Kidney glomerular epithelial cell (primary cell): ENCODE measurements at regions not wholly inside any gene's neighbourhood (a gene's known extent, or its start where the extent isn't known, plus 50 kb on each side); places are given as distances from the start of the nearest gene placed in this dataset.
A peak's percentile ranks its signal among the peaks of the same experiment; 100 is the strongest.

Source experiments
- DNase-seq: peaks from one replicate; lab custom pipeline; 2025; lab: John Stamatoyannopoulos, UW

GRCh38 chr4:136925203-136925602 lies 607.1 kb downstream of the PCDH18 start:
- DNase-seq = peak; percentile 22

DNA sequence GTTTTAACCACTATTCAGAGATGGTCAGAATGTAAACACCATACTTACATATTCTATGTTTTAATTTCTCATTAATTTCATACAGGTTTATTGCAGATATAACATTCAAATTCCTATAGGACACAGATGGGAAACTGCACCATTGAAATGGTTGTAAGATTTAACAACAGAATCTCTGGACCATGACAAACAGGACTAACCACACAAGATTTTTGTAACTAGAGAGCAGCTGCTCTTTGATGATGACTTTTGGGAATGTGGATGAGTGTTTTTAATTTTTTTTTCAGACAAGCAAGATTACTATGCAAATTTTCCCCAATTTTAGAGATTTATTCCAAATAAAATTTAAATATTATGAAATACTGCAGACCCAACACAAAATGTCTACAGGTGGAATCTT lies 610.2 kb downstream of the PCDH18 start:
- DNase-seq = no peak

DNA sequence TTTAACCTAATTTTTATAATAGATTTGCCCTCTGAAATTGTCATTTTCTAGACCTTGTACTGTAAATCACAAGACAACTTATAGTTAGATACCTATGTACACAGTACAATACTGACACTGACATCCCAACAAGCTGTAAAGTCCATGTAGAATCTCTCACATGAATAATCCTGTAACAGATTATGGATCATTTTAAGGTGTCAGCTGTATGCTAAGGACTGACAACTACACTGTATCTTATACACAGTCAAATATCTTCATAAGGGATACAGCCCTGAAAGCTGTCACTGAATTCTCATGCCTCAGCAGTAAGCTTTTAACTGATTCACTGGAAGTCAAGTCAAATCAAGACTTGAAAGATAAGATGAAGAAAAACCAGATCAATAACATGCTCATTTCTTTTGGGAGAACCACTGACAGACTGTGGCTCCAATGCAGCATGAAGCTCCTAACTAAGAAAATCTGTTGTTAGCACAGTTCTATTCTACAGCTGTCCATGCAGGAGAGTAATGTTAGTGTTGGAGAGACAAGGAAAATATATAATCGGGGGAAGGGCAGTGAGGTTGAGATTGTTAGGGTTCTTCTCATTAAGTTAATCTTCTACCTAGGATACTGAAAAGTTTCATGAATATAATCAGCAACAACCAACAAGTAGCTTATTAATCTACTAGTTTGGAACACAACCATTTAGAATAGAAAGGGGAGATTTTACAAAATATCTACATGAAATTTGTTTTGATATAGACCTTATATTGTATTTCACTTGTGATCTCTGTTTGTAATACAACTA lies 612.0 kb downstream of the PCDH18 start:
- DNase-seq = no peak

DNA sequence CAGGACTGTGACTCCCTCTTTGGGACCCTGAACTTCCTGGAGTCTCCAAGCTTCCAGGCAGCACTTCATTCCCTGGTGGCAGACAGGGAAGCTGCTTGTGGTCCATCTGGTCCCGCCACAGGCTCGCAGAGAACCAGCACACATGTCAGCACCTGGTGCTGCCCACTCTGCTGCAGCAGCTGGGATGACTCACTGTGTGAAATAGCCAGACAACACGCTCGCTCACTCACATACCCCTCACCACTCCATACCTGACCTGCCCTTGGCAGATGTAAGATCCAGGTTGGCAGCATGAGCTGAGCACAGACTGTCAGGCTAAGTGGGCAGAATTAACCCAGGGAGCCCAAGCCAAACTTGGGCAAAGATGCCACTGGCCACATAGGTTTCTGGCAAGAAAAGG lies 613.5 kb downstream of the PCDH18 start:
- DNase-seq = no peak

DNA sequence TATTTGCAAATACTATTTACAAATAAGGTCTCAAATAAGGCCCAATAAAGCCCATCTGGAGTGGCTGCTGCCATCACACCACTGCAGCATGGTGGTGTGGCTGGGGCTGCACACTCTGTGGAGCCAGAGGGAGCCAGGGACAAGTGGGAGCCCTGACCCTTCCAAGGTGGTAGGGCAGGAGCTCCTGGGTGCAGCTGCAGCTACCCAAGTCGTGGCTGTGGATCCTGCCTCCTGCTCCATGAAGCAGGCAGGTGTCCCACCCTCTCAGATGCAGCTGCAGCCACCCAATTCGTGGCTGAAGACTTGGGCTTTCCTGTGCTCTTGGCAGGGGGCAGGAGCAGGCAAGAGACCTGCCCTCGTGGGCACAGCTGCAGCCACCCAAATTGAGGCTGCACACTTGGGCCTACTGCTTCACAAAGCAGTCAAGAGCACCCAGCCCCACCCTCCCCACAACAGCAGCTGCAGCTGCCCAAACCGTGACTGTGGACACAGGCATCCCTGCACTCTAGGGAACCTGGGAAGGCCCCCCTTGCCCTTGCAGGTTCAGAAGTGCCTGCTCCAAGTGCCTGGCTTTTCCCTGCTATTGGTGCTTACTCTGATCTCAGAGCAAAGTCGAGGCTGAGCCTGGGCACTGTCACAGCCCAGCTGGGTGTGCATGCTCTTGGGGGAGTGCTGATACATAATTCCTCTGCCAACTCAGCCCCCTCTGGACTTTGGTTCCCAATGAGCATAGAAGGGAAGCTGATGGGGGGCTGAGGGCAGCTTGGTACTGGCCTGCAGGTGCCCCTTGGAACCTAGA lies 614.8 kb downstream of the PCDH18 start:
- DNase-seq = no peak

- no peak for DNase-seq
Observed at GRCh38 chr4:136909626-136910025, 622.7 kb downstream of the PCDH18 start.

- no peak for DNase-seq
Observed at GRCh38 chr4:136908122-136908521, 624.2 kb downstream of the PCDH18 start.

GRCh38 chr4:136900696-136901095 lies 631.6 kb downstream of the PCDH18 start:
- DNase-seq = no peak

GRCh38 chr4:136898590-136899248 lies 633.6 kb downstream of the PCDH18 start:
- no peak for DNase-seq

DNA sequence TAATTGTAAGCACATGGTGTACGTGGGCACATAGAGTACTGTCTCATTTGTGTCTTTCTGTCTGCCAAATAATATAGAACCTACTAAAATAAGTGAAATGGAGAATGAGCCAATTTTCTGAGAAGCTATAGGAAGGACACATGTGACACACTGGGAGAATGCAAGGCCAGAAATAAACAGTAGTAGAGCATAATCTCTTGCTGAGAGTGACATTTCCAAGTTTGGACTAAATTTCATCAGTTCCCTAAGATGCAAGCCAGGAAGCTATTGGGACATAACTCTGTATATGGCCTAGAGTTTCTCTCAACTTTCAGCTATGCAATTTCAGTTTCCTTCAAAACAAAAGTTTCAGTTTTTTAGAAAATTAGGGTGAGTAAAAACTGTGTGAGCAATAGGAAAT lies 638.7 kb downstream of the PCDH18 start:
- no peak for DNase-seq

GRCh38 chr4:136881666-136882065 lies 650.6 kb downstream of the PCDH18 start:
- no peak for DNase-seq

DNA sequence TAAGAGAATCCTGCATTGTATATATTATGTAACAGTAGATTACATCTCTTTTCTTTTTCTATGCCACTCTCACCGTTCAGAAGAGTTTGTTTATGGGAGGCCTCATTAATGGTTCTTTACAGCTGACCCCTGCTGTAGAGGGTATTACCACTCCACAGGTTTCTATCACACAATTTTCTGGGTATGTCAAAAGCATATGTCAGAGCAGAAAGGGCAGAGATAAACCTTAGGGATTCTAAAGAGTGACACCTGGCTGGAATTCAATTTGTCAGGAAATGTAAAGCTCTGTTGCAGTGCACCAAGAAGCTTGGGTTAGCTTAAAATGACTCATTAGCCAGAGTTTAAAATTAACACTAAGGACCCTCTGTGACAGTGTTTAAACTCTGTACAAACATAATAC lies 658.7 kb downstream of the PCDH18 start:
- DNase-seq = no peak

DNA sequence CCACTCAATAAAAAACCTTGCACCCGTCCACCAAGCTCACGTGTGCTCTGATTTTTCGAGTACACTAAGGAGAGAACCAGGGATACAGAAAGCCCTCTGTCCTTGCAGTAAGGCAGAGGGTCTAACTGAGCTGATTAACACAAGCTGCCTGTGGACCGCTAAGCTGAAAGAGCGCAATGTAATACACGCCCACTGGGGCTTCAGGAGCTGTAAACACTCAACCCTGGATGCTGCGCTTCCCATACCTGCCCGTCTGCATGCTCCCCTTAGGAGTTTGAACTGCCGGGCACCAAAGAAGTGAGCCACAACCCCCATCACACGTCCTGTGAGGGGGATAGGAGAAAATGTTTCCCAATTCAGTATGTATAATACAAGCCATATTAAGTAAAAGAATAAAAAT lies 664.8 kb downstream of the PCDH18 start:
- DNase-seq = no peak

DNA sequence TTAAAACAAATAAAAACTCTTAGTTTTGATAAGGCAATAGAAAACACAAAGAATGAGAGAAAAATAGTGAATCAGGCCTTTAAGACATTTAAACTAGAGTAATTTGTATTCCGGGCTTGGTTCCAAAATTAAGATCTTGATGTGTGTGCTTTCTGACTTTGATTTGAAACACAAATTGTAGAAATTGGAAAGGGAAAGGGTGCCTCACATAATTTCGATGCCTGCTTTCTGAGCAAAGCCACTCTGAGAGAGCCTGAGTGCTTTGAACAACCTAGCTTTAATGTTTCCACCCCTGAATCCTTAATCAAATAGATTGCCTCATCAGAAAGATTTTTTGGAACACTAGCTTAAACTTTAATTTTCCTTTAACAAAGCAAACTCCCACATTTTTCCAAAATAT lies 666.8 kb downstream of the PCDH18 start:
- no peak for DNase-seq

DNA sequence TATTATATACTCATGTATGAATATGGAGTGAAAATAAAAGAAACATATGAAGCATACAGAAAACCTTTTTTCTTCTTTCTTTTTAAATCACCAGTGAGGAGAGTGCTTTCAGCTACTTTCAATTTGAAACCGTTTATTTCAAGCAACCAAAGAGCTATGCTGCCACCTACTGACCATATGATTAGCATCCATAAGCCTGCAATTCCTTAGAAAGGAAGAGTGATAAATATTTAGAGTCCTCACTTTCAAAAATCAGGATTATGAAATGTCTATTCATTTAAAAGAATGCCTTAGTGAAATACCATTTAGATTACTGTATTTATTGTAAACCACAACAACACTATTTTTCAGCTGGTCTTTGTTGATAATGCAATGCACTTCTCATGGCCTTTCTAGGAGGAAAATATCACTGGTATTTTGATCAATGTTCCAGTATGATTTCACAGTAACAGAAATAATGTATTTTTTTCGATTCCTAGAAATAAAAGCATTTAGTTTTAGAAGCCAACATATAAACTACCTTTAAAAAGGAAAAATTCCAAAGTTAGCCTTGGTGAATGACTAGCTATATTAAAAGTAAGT lies 667.6 kb downstream of the PCDH18 start:
- peak; percentile 80 for DNase-seq

DNA sequence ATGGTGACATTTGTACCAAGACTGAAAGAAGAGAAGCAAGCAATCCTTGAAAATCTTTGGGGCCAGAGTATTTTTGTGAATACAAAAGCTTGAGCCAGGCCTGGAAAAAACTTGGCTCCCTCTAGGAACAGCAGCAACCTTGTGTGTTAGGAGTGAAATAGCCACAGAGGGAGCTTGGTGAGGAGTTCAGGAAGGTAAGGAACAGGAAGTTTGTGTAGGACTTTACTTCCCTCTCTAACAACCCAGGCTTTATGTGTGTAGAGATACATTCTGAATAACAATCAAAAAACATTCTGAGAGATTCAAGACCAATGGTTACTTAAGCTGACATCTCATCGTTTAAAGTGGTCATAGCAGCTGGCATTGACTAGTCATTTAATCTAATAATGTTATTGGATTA lies 668.5 kb downstream of the PCDH18 start:
- no peak for DNase-seq

DNA sequence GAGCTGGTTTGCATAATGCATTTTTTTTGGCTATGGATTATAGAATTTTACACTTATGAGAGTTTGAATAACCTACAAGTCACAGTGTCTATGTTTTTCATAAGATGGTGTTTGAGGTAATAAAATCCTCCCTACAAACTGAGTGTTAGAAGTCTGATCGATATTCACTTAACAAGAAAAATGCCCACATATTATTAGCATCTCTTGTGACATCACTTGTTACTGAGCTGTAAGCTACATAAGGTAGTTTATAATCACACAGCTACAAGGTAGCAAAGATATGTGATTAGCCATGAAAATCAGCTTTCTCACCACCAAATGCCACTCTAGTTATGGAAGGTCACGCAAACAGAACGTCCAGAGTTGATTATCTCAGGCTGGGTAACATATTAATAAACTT lies 669.6 kb downstream of the PCDH18 start:
- no peak for DNase-seq

DNA sequence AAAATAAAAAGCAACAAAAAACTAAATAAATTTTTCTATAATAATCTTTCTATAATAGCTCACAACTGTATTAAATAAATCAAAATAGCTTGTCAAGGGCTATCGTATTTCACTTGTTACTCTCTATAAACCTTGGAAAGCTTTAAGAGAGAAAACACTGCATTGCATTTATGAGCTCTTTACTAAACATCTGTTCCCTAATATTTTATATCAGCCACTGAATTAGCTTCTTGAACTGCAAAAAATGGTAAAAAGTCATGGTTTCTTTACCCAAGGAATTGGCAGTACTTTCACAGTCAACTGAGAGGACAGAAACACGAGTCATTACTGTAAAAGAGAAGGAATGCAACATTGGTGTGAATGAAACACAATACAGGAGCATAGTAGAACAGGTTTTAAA lies 671.2 kb downstream of the PCDH18 start:
- no peak for DNase-seq

- no peak for DNase-seq
Observed at GRCh38 chr4:136858903-136859302, 673.4 kb downstream of the PCDH18 start.

GRCh38 chr4:136855886-136856285 lies 676.4 kb downstream of the PCDH18 start:
- DNase-seq = no peak

DNA sequence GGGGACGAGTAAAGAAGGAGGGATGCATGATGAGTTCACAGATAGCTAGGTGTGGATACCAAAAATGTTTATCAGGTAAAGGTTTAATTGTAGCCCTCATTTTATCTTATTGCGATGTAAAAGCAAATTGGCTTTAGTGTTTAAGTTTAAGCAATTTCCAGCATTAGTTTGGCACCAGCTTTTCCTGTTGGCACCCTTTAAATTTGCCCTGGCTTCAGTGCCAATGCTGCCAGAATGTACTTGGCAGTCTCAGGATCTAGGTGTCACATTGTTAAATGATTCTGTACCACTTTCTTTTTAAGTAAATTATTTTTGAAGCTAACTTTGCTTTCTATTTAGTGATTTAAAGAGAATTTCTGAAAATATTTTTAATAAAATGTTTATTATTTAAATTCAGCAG lies 681.8 kb downstream of the PCDH18 start:
- no peak for DNase-seq

- no peak for DNase-seq
Observed at GRCh38 chr4:136847881-136848621, 684.2 kb downstream of the PCDH18 start.
